ENCODE measurements at regions not wholly inside any gene's neighbourhood (a gene's known extent, or its start where the extent isn't known, plus 50 kb on each side); places are given as distances from the start of the nearest gene placed in this dataset.

- Histone ChIP-seq H3K56ac (ENCODE audit: insufficient read length, low read depth, low read length) (no peak overlapping the region), H3K23ac (ENCODE audit: insufficient read length, low read depth, low read length) (no peak overlapping the region), H4K91ac (ENCODE audit: insufficient read length, low read depth, low read length) (no peak overlapping the region), H3K79me2 (ENCODE audit: insufficient read depth, low read length) (no peaks in the 10 kb centered on the region), H3K27me3 (ENCODE audit: insufficient read depth, low read length) (no peaks in the 10 kb centered on the region), H3T11ph (ENCODE audit: low read length) (no peak overlapping the region), H2BK120ac (ENCODE audit: low read depth, low read length, poor library complexity, severe bottlenecking) (no peak overlapping the region), H3K4ac (ENCODE audit: low read depth, low read length) (no peak overlapping the region), H3K14ac (ENCODE audit: insufficient read depth, low read length) (no peak overlapping the region; the same call in 1 of the 2 replicates), H2BK5ac (ENCODE audit: insufficient read length, low read length) (no peak overlapping the region), H3K9me3 (ENCODE audit: control insufficient read depth, low read depth, low read length) (no peaks in the 10 kb centered on the region), H4K20me1 (ENCODE audit: control insufficient read depth, insufficient read depth, insufficient read length) (no peaks in the 10 kb centered on the region), H3K79me1 (ENCODE audit: insufficient read depth, low read depth, low read length, poor library complexity, severe bottlenecking) (no peaks in the 10 kb centered on the region), H3K4me1 (ENCODE audit: insufficient read depth, low read length) (no peaks in the 10 kb centered on the region), H3K18ac (ENCODE audit: insufficient read length, low read depth, low read length) (no peak overlapping the region), H2BK20ac (ENCODE audit: low read depth, low read length, poor library complexity, severe bottlenecking) (no peak overlapping the region), H3K9ac (ENCODE audit: extremely low read depth, insufficient read length, low read length) (no peak overlapping the region), H3K27ac (ENCODE audit: insufficient read length, low read depth, low read length) (no peak overlapping the region), H2AK5ac (ENCODE audit: insufficient read length, low read length) (no peak overlapping the region), H3K4me2 (ENCODE audit: insufficient read depth, insufficient read length, low read length) (no peak overlapping the region), H4K8ac (replicated peaks; ENCODE audit: insufficient read length, low read depth, low read length) (no peak overlapping the region), H2AFZ (ENCODE audit: low read length) (no peak overlapping the region), H2BK15ac (ENCODE audit: low read depth, low read length) (no peak overlapping the region), H2BK12ac (ENCODE audit: insufficient read length, low read depth, low read length) (no peak overlapping the region), H4K5ac (ENCODE audit: insufficient read length, low read depth, low read length) (no peak overlapping the region), H3K23me2 (ENCODE audit: insufficient read length, low read depth, low read length, poor library complexity, severe bottlenecking) (no peaks in the 10 kb centered on the region)
- Mint-ChIP-seq H3K4me1 (no peaks in the 10 kb centered on the region), H3K4me3 (no peak overlapping the region), H3K36me3 (ENCODE audit: insufficient read depth in 1 of 3, low read depth in 3 of 3) (no peaks in the 10 kb centered on the region), H3K9me3 (no peaks in the 10 kb centered on the region), H3K27ac (no peak overlapping the region), H3K27me3 (ENCODE audit: low read depth) (no peaks in the 10 kb centered on the region; the same call in 1 of the 2 replicates)
- no CpG with 5 or more reads among the region's 2 CpGs for WGBS (ENCODE audit: extremely low coverage, insufficient read length, low lambda C conversion rate)
- no peak for DNase-seq
- TF ChIP-seq CTCF (conservative IDR thresholded peaks at IDR 0.05): no peak
Measured at GRCh38 chr7:106763717-106764116, 101.4 kb upstream of the PIK3CG start.
